ENCODE measurements at regions not wholly inside any gene's neighbourhood (a gene's known extent, or its start where the extent isn't known, plus 50 kb on each side); places are given as distances from the start of the nearest gene placed in this dataset.
A peak's percentile ranks its signal among the peaks of the same experiment; 100 is the strongest.

DNA sequence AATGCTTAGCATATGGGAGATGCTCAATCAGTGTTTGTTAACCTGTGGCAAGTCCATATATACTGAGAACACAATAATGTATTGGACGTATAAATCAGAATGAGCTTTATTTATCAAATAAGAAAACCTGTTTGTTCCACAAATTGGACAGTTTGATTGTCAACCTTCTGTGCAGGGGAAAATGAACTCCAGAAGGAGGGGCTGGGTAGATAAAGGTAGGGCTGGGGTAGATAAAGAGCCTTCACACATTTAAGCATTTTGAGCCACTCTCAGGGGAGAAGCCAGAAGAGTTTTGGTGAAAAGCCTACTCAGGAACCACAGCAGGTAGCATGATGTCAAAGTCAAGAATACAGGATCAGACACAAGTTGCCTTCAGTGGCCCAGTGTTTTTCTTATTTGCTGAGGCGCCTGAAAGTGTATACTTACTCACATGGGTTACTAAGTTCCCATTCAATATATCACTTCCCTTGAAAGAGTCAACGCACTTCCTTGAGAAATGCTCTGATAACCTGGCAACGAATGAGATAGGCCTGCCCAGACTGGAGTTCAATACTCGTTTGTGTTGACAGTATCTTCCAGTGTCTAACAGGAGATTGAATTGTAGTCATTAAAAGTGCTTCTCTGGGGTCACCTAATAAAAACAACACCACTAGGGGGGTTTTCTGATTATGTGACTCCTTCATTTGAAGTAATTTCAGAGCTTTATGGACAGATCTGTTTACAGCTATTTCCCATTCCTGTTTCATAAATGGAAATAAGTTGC, 263.9 kb upstream of the CITED2 start:
- DNase-seq (ENCODE audit: low spot score), result no peak

DNA sequence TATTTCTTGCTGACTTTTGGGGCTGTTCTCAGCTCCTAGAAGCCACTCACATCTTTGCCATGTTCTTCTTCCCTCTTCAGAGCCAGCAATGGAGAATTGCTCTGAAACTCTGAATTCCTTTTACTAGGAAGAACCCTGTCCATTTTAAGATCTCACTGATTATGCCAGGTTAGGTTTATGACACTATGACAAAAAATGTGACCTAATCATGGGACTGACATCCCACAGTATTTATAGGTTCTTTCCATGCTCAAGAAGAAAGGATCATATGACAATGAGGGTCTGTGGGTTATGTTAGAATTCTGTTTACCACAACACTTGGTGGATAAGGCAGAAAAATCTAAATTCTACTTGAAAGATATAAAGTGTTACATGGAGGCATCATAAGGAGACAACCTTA, 263.3 kb upstream of the CITED2 start:
- no peak for DNase-seq (ENCODE audit: low spot score)

DNA sequence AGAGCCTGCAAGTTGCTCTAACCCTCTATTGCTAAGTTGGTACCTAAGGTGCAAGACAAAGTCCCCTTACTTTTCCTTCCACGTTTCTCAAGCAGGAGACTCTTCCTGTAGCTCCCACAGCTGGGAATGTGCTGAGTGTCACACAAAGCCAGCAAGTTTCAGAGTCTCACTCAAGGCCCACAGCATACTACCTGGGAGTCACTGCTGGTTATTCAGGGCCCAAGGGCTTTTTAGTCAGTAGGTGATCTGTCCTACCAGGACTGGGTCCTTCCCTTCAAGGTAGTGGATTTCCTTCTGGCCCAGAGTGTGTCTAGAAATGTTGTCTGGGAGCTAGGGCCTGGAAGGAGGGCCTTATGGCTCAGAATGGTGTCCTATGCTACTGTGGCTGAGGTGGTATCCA, 261.9 kb upstream of the CITED2 start:
- DNase-seq (ENCODE audit: low spot score), result no peak

DNA sequence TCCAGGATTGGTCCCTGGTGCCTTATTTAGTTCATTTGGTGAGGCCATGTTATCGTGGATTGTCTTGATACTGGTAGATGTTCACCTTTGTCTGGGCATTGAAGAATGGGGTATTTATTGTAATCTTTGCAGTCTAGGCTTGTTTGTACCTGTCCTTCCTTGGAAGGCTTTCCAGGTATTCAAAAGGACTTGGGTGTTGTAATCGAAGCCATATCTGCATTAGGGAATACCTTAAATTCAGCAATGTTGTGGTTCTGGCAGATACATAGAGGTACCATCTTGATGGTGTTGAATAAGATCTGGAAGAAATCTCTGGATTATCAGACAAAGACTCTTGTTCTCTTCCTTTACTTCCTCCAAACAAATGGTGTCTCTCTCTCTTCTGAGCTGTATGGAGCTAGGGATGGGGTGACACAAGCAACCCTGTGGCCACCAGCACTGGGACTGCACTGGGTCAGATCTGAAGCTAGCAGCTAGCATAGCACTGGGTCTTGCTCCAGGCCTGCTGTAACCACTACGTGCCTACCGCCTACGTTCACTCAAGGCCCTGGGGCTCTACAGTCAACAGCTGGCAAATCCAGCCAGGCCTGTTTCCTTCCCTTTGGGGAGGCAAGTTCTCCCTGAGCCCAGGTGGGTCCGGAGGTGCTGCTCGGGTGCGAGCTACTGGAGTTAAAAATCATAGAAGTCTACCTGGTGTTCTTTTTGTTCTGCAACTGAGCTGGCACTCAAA, 261.1 kb upstream of the CITED2 start:
- no peak for DNase-seq (ENCODE audit: low spot score)

DNA sequence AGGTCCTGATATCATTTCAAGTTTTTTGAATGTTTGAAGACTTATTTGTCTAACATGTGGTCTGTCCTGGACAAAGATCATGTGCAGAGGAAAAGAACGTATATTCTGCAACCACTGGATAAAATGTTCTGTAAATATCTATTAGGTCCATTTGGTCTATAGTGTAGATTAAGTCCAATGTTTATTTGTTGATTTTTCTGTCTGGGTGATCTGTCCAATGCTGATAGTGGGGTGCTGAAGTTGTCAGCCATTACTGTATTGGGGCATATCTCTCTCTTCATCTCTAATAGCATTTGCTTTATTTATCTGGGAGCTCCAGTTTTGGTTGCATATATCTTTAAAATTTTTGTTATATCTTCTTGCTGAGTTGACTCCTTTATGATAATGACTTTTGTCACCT, 258.4 kb upstream of the CITED2 start:
- no peak for DNase-seq (ENCODE audit: low spot score)

DNA sequence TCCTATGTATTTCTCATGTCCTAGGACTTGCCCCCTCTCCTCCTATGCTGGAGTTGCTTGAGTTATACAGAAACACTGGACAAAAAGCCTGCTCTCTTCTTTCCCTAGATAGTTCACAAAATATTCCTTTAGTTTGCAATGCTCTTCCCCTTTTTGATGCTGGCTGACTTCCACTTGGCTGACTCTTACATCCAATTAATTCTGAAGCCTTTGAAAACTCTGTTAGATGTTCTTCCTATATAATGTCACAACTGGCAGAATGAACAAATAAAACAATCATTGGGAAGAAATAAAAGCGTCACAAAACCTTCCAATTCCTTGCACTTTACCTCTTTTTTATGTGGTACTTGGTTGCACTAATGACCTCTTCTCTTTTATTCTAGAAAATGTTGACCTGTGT, 253.8 kb upstream of the CITED2 start:
- DNase-seq (ENCODE audit: low spot score), result no peak

DNA sequence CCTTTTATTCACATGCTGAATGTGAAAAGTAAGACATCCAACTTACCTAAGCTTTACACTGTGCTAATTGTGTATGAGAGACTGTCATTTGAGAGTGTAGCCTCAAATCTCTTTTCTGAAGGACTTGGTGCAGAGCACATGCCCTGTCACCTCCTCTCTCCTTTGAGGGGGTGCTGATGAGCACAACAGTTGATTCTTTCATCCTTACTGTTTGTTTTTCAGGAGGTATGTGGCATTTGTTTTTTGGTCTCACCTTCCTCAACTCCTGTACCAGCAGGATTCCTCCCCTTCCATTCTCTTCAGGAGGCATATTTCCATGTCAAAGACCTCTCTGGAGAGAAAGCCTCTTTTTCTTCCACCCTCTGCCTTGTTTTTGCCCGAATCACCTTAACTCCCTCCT, 252.6 kb upstream of the CITED2 start:
- no peak for DNase-seq (ENCODE audit: low spot score)

DNA sequence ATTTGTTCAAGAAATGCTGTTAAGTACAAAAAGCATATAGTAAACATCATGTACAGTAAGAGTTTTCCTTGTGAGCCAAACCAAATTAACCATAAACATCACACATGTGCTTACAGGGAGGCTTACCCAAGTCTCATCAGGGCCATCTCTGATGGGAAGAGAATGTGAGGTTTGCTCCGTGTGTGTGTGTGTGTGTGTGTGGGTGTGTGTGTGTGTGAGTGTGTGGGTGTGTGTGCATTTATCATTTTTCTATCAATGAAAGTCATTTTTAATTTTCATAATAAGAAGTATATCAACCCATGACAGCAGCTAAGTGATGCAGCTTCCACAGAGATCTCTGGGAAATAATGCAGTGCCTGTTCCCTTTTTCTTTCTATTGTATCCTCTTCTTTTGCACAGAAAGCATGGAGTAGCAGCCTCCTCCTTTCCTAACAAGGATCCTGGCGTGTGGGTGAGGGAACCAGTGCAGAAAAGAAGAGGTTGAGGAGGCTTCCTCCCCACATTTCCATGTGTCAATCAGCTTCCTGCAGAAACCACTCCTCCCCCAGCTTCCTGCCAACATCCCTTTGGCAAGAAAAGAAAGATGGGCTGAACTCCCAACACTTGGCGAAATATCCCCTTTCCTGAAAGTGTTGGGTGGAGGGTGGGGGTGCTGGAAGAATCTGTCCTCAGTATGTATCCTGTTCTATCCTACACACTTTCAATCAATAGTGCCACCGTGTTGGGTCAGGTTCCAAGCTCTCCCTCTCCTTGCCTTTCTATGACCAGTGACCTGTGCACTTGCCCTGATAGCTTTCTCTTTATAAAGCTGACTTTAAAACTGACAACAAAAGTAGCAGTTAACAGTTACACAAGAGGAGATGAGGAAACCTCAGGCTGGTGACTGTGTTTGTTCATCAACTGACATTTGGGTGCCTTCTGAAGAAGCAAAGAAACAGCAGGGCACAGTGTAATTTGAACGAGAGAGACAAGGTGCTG, 251.8 kb upstream of the CITED2 start:
- DNase-seq (ENCODE audit: low spot score), result no peak

DNA sequence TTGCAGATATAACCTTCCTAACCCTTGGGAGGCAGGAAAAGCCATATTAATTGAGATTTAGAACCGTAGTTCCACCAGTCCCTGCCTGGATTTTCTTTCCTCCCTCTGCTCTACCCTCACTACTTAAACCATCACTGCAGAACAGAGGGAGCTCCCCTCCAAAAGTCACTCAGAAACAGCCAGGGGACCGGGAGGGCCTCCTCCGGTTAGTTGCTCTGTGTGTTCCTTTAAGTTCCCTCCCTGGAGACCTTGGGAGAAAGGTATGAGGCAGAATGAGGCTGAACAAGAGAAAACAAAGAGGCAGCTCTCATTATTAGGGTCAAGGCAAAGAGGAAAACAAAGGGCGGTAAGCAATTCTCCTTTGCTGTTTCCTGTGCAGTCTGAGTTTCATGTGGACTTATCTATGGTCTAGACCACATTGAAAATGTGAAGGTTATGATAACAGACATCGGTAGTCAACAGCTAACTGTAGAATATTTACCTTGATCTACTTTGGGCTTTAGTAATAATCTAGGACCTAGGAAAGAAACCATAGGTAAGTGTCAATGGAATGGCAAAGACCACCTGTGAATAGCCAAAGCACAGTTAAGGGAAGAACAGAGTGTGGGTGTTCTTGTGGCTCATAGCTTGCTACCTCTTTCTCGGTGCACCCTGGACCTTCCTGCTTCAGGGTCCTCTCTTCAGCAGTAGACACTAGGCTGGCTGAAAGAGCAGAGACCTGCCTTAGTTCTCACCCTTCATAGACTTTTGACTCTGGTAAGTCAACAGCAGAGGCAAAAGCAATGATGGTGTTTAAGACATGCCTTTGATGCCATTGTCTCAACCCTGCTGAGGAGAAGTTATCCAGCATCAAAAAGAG, 250.9 kb upstream of the CITED2 start:
- no peak for DNase-seq (ENCODE audit: low spot score)

DNA sequence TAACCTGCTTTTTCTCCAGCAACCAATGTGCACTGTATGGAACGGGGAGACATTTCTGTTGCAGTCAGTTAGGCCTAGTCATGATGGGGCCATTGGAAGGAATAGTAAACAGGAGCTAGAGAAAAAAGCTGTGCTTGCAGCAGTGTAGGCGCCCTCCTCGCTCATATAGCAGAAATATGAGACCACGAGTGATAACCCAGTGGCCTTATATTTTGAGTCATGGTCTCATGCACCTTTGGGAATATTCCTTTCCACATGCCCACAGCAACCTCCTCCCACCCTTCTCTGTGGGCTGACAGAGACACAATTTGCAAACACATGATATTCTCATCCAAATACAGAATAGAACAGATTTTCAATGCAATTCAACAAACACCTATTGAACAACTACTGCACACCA, 248.9 kb upstream of the CITED2 start:
- DNase-seq (ENCODE audit: low spot score), result no peak

DNA sequence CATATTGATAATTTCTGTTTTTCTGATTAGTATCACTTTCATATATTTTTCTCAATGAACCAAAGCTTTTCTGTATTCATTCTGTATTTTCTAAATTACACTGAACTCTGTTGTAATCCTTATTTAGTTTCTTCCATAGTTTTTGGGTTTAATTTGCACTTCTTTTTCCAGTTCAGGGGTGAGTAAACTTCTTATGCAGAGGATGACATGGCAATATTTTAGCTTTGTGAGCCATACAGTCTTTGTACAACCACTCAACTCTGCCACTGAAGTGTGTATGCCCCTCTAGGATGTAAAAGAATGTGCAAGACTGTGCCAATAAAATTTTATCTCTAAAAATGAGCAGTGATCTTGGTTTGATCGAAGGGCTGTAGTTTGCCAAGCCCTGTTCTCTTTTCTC, 239.0 kb upstream of the CITED2 start:
- DNase-seq (ENCODE audit: low spot score), result no peak

DNA sequence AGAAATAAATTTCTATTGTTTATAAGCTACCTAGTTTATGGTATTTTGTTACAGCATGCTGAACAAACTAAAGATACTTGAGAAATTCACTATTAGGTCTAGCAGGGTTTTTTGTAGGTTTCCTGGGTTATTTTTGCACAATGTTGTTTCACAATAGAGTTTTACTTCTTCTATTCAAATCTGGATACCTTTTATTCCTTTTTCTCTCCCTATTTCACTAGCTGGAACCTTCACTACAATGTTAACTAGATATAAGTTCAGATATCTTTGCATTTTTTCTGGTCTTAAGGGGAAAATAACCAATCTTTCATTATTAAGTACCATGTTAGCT, 237.7 kb upstream of the CITED2 start:
- DNase-seq (ENCODE audit: low spot score), result peak; percentile 20

DNA sequence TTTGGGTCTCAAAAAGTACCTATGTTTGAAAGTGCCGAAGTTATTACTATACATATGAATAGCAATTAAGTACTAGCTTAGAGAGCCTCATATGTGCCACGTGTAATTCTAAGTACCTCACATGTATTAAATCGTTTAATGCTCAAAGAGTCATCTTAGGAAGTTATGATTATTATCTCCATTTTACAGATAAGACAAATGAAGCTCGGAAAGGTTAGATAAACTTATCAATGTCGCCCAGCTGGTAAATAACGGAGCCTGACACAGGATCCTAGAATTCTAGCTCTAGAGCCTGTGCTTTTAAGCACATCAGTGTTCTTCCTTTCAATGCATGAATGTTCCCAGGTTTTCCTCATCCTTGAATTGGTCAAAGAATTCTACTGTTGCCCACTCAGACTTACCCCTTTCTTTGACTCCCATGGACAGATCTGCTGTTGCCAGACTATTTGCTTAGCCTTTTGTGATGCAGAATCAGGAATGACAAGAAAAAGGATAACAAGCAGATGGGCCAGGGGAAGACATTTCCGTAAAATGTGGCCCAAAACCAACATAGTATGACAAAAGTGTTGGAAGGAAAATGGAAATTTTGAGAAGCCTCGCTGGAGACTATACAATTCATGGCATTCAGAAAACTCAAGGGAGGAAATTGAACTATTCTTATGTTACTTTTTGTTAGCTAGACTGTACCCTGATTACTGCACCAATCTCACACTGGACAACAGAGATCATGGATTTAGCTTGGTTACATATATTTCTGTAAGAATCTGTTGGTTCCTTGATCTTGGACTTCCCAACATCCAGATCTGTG, 237.1 kb upstream of the CITED2 start:
- no peak for DNase-seq (ENCODE audit: low spot score)

DNA sequence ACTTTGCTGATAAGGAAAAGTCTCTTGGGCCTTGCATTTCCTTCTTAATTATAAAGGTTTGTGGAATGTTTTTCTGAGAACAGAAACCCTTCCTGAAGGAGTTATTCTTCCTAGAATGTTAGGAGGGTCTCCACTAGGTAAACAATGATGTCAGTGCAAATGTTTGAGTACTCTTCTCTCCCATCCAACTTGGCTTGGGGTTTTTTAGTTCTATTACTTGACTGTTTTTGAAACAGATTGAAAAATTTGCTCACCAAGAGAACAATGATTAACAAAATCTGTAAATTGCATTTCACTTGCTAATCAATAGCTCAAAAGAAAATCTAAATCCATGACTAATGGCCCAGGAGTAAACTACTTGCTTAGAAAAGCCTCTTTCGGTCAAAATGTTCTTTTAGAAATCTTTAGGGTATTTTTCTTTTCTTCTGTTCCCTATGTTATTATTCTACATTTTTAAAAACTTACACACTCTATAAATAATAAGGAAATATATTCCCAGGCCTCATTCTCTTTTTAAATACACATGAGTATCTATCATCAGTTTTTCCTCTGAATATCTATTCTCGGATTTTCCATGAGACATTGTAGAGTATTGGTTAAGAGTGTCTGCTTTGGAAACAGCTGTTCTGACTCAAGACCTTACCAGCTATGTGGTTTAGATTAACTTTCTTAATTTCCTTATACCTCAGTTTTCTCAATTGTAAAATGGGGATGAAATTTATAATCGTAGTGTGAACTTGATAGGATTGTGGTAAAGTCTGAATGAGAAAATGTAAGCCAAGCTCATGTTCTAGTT, 234.2 kb upstream of the CITED2 start:
- no peak for DNase-seq (ENCODE audit: low spot score)

DNA sequence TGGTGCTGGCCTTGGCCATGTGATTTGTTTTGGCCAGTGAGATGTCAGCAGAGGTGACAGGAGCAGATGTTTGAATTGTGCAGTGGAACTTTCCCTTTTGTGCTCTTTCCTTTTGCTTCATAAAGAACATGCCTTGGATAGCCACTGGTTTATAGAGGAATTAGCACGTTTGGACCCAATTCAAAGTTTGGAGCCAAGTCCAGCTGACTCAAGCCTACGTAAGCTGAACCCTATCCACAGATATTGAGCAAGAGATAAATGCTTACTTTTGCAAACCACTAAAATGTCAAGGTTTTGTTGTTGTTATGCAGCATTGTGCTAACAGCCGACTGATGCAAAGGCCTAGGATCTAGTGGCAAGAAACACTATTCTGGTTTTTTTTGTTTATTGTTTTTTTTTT, 230.9 kb upstream of the CITED2 start:
- no peak for DNase-seq (ENCODE audit: low spot score)

DNA sequence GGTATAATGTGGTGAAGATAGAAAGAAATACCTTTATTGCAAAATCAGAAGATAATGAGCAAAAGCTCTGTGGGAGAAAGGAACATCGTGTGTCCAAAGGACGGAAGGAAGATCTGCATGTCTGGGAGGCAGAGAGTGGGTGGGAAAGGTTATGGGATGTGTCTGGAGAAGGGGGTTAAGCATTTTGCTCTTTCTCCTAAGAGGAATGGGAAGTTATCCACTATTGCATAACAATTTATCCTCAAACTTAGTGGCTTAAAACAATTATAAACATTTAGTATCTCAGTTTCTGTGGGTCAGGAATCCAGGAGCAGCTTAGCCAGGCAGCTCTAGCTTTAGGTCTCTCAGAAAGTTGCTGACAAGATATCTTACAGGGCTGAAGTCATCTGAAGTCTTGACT, 229.1 kb upstream of the CITED2 start:
- DNase-seq (ENCODE audit: low spot score), result no peak

DNA sequence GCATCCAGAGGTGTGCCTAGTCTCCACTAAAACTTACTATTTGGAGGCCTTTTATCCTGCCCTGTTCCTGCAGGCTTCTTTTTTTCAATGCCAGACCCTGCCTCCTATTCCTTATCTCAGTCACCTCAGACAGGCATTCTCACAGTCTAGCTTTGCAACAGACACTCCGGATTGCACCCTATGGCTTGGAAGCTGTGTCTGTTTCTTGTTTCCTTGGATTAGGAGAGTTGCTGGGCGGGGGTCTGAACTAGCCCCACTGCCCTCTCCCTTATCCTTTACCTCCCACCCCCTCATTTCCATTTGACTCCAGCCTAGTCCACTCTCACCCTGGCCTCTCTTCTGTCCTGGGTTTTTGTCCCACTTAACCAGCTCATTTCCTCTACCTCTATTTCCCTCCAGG, 228.1 kb upstream of the CITED2 start:
- DNase-seq (ENCODE audit: low spot score), result no peak

DNA sequence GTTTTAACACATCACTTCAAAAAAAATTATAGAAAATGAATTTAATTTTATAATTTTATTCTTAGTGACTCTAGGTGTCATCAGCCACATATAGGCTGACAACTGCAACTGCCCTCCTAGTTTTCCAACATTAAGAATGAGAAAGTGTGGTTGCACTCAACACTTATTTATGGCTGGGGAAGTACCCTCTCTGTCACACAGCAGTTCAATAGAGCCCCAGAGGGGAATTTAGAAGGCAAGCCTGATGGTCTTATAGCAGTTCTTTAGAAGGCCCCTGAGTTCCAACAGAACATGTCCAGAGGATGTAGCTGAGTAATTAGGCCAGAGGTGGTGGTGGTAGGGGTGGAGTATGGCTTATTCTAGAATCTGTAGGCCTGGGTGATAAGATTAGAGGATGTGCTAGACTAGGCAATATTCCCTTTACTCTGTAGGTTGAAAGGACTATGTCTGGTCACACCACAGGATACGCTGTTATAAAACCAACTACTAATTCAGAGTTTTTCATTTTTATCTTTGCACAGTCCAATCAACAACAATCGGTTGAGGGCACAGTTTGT, 226.5 kb upstream of the CITED2 start:
- no peak for DNase-seq (ENCODE audit: low spot score)

DNA sequence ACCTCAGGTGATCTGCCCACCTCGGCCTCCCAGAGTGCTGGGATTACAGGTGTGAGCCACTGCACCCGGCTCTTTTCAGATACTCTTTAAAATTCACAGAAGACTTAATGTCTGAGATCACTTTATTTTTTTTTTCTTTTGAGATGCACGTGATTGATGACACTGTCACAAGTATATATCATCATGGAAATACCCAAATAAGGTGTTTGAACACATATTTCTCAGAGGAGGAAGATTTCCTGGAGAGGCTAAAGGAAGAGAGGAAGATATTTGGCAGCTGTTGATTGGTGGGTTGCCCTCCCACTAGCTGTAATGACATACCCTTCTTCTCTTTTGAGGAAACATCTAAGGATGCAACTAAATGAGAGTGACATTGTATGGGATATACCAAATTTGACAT, 225.9 kb upstream of the CITED2 start:
- DNase-seq (ENCODE audit: low spot score), result no peak
